Common myeloid progenitor, CD34-positive (primary cell): ENCODE measurements at regions not wholly inside any gene's neighbourhood (a gene's known extent, or its start where the extent isn't known, plus 50 kb on each side); places are given as distances from the start of the nearest gene placed in this dataset.

ENCODE experiments used
- CTCF ChIA-PET: fragments of 350-600 bp; sonication (Branson Sonifier 250); formaldehyde crosslinking; loops from one replicate; lab custom pipeline; 2021; ENCODE audit warnings: antibody characterized with exemption; lab: Charles Lee
- POLR2A ChIA-PET: fragments of 350-600 bp; sonication (Branson Sonifier 250); formaldehyde crosslinking; loops from one replicate; lab custom pipeline; 2021; ENCODE audit warnings: antibody characterized with exemption; lab: Charles Lee
- DNase-seq, 3 donors: peaks; one replicate each; pipeline versions ENCODE4 v3.0.0 to v3.0.0-alpha.2; 2013
- H3K27ac ChIP-seq, 2 experiments: 1 replicate in 1 of 2; 2 replicates in 1 of 2; pipeline ENCODE4 v1.7.0; 2013; ENCODE audit warnings: inconsistent platforms in 2 of 2, low read length in 2 of 2, mild to moderate bottlenecking in 2 of 2, low read depth in 1 of 2, moderate library complexity in 1 of 2; ENCODE audit not compliant: severe bottlenecking in 2 of 2, insufficient read depth in 1 of 2, poor library complexity in 1 of 2
- H3K27me3 ChIP-seq, 5 experiments: replicated peaks in 2 of 5; 1 replicate in 3 of 5; 2 replicates in 2 of 5; pipeline versions ENCODE4 v1.6.1 to v1.7.0; 2013; ENCODE audit warnings: low read length in 4 of 5, mild to moderate bottlenecking in 2 of 5, moderate library complexity in 2 of 5, inconsistent platforms in 1 of 5; ENCODE audit not compliant: insufficient read depth in 5 of 5, control insufficient read depth in 4 of 5
- H3K36me3 ChIP-seq, 4 experiments: 1 replicate in 2 of 4; 2 replicates in 2 of 4; pipeline versions ENCODE4 v1.6.1 to v1.7.0; 2013; ENCODE audit warnings: low read length in 3 of 4, control low read depth in 1 of 4, mild to moderate bottlenecking in 1 of 4; ENCODE audit not compliant: control insufficient read depth in 4 of 4, insufficient read depth in 4 of 4
- H3K4me1 ChIP-seq, 4 experiments: 1 replicate in 3 of 4; 2 replicates in 1 of 4; pipeline versions ENCODE4 v1.6.1 to v1.7.1; 2013; ENCODE audit warnings: low read length in 3 of 4, mild to moderate bottlenecking in 3 of 4, control low read depth in 1 of 4, inconsistent platforms in 1 of 4, moderate library complexity in 1 of 4; ENCODE audit not compliant: control insufficient read depth in 4 of 4, insufficient read depth in 4 of 4; ENCODE audit errors: control extremely low read depth in 1 of 4
- H3K4me3 ChIP-seq, 7 experiments: 1 replicate in 4 of 7; 2 replicates in 3 of 7; pipeline versions ENCODE4 v1.5.1 to v1.7.0; 2013; ENCODE audit warnings: mild to moderate bottlenecking in 7 of 7, low read length in 6 of 7, moderate library complexity in 6 of 7, inconsistent platforms in 2 of 7, low read depth in 2 of 7, control low read depth in 1 of 7; ENCODE audit not compliant: insufficient read depth in 4 of 7, control insufficient read depth in 1 of 7; ENCODE audit errors: extremely low read depth in 1 of 7
- H3K9me3 ChIP-seq, 5 experiments: 1 replicate in 4 of 5; 2 replicates in 1 of 5; pipeline versions ENCODE4 v1.6.1 to v1.7.1; 2013; ENCODE audit warnings: low read length in 4 of 5, mild to moderate bottlenecking in 2 of 5, inconsistent platforms in 1 of 5, low read depth in 1 of 5, moderate library complexity in 1 of 5; ENCODE audit not compliant: control insufficient read depth in 4 of 5, insufficient read depth in 2 of 5; ENCODE audit errors: control extremely low read depth in 1 of 5
- WGBS: methylation state at CpG from one replicate; pipeline ENCODE4 v1.1.5; 2013; ENCODE audit not compliant: insufficient coverage; 5-methylcytosine and 5-hydroxymethylcytosine counted together

GRCh38 chrX:23136816-23137215 lies 137.1 kb downstream of the DDX53 start:
- no peaks in the 10 kb centered on the region for H3K27me3 ChIP-seq
- H3K9me3 ChIP-seq = no peaks in the 10 kb centered on the region
- CTCF ChIA-PET = no interaction called here
- H3K36me3 ChIP-seq = no peaks in the 10 kb centered on the region
- no peak overlapping the region for H3K4me3 ChIP-seq
- no peaks in the 10 kb centered on the region for H3K4me1 ChIP-seq
- WGBS = 86% methylated on average over 5 of the region's 6 CpGs
- H3K27ac ChIP-seq = no peak overlapping the region
- POLR2A ChIA-PET = no interaction called here
- no peak for DNase-seq

- WGBS = no CpG with 5 or more reads among the region's 1 CpG
- POLR2A ChIA-PET = no interaction called here
Measured at GRCh38 chrX:23168291-23168690, 166.4 kb upstream of the PTCHD1 start.

GRCh38 chrX:23185951-23186350 lies 148.7 kb upstream of the PTCHD1 start:
- ChIA-PET CTCF (no interaction called here), POLR2A (no interaction called here)
- H3K4me3 ChIP-seq = no peak overlapping the region
- no peaks in the 10 kb centered on the region for H3K36me3 ChIP-seq
- no peak for DNase-seq
- 85% methylated on average over 1 of the region's 1 CpG for WGBS
- no peak overlapping the region for H3K27ac ChIP-seq
- H3K27me3 ChIP-seq = peaks cover 0 to 2% (median 0%) of the 10 kb centered on the region in 5 experiments
- H3K9me3 ChIP-seq = no peaks in the 10 kb centered on the region
- H3K4me1 ChIP-seq = no peaks in the 10 kb centered on the region

More at GRCh38 chrX:23168291-23168690, 166.4 kb upstream of the PTCHD1 start:
- H3K4me3 ChIP-seq = no peak overlapping the region
- no peaks in the 10 kb centered on the region for H3K27me3 ChIP-seq
- no peaks in the 10 kb centered on the region for H3K9me3 ChIP-seq
- no peak for DNase-seq
- H3K4me1 ChIP-seq = no peaks in the 10 kb centered on the region
- H3K36me3 ChIP-seq = no peaks in the 10 kb centered on the region
- CTCF ChIA-PET = no interaction called here
- no peak overlapping the region for H3K27ac ChIP-seq

GRCh38 chrX:23187819-23188218 lies 146.8 kb upstream of the PTCHD1 start:
- Histone ChIP-seq H3K36me3 (no peaks in the 10 kb centered on the region), H3K4me1 (no peaks in the 10 kb centered on the region), H3K9me3 (no peaks in the 10 kb centered on the region), H3K27ac (no peak overlapping the region), H3K27me3 (peaks cover 0 to 2% (median 0%) of the 10 kb centered on the region in 5 experiments), H3K4me3 (no peak overlapping the region)
- 71% methylated on average over 1 of the region's 5 CpGs for WGBS
- CTCF ChIA-PET = no interaction called here
- no peak for DNase-seq
- POLR2A ChIA-PET = no interaction called here

DNA sequence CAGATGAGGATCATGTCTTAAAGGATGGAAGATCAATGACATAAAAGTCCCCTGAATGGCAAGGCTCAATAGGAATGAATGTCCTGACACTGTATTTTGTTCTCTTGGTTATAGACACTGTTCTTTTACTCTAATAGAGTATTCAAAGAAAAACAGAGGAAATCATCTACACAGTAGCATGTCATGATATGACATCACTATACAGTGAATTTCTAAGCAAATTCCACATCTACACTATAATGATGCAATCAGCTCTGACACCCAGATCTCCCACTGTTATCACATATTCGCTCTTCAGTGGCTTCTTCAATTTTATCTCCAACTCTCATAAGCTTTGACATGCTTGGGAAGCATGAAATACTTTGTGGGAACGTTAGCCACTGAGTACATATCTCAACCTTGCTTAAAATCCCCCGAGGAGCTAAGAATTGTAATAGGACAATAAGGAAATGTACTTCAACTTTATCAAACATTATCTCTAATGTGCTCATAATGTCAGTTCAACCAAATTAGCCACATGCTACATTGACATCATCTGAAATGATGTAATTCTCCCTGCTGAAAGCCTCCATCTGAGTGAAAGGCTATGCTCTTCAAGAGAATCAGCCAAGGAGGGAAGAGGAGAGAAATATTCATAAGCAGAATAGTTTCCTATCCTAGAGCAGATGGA lies 139.6 kb upstream of the PTCHD1 start:
- H3K4me3 ChIP-seq = no peak overlapping the region
- ChIA-PET POLR2A (no interaction called here), CTCF (no interaction called here)
- no peaks in the 10 kb centered on the region for H3K9me3 ChIP-seq
- no CpG with 5 or more reads among the region's 3 CpGs for WGBS
- DNase-seq = no peak
- no peaks in the 10 kb centered on the region for H3K36me3 ChIP-seq
- H3K27me3 ChIP-seq = no peaks in the 10 kb centered on the region
- no peaks in the 10 kb centered on the region for H3K4me1 ChIP-seq
- H3K27ac ChIP-seq = no peak overlapping the region

DNA sequence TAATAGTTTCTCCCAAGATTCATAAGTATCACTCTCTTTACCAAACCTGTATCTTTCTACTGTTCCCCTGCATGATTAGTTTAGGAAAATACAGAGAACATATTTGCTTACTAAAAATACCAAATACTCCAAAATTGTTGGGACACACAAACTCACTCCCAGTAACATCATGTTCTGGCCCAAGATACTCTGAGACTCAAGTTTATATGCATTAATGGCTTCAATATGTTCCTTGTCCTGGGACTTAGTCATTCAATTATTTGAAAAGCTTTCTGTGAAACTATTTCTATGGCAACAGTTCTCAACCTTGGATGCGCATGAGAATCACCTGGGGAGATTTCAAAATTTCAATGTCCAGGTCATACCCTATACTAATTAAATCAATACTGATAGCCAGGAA lies 138.9 kb upstream of the PTCHD1 start:
- ChIA-PET POLR2A (no interaction called here), CTCF (no interaction called here)
- H3K4me1 ChIP-seq = no peaks in the 10 kb centered on the region
- WGBS = no CpG with 5 or more reads among the region's 1 CpG
- no peak overlapping the region for H3K4me3 ChIP-seq
- no peaks in the 10 kb centered on the region for H3K27me3 ChIP-seq
- no peak overlapping the region for H3K27ac ChIP-seq
- DNase-seq = no peak
- H3K9me3 ChIP-seq = no peaks in the 10 kb centered on the region
- no peaks in the 10 kb centered on the region for H3K36me3 ChIP-seq

DNA sequence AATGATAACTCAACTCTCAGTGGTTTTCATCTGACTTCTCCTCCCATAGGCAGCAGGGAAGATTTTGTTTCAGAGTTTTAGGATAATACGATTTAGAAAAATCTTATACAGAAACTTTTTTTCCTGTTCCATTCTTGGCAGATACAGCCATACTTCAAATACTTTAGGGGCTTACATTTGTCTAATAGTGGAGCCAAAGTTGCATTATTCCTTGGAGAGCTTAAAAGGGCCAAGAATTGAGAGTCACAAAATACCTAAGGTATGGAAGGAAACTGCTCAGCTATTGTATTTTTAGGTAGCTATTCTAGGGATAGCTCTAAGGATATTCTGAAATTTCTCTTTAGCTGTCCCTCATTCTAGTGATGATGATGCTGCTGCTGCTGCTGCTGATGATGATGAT lies 132.9 kb upstream of the PTCHD1 start:
- ChIA-PET CTCF (no interaction called here), POLR2A (no interaction called here)
- no peak for DNase-seq
- WGBS = no CpG with 5 or more reads among the region's 1 CpG
- no peaks in the 10 kb centered on the region for H3K36me3 ChIP-seq
- no peaks in the 10 kb centered on the region for H3K4me1 ChIP-seq
- no peak overlapping the region for H3K4me3 ChIP-seq
- H3K27ac ChIP-seq = no peak overlapping the region
- no peaks in the 10 kb centered on the region for H3K27me3 ChIP-seq
- H3K9me3 ChIP-seq = no peaks in the 10 kb centered on the region
